ENCODE measurements at regions not wholly inside any gene's neighbourhood (a gene's known extent, or its start where the extent isn't known, plus 50 kb on each side); places are given as distances from the start of the nearest gene placed in this dataset.

GRCh38 chr6:40164345-40164755 is 230.1 kb upstream of the MOCS1 start:
- Mint-ChIP-seq H3K9me3 (peaks cover 63% of the 10 kb centered on the region), H3K4me1 (ENCODE audit: low read depth) (no peaks in the 10 kb centered on the region), H3K4me3 (no peak overlapping the region), H3K27me3 (ENCODE audit: insufficient read depth) (no peaks in the 10 kb centered on the region; the same call in 1 of the 2 replicates), H3K27ac (no peak overlapping the region), H3K36me3 (ENCODE audit: low read depth) (no peaks in the 10 kb centered on the region)
- no peak for TF ChIP-seq CTCF (IDR thresholded peaks at IDR 0.05)
- DNase-seq: no peak

- Mint-ChIP-seq H3K9me3 (peaks cover 59% of the 10 kb centered on the region), H3K4me3 (no peak overlapping the region), H3K27me3 (ENCODE audit: insufficient read depth) (no peaks in the 10 kb centered on the region; the same call in 1 of the 2 replicates), H3K36me3 (ENCODE audit: low read depth) (no peaks in the 10 kb centered on the region), H3K27ac (no peak overlapping the region), H3K4me1 (ENCODE audit: low read depth) (no peaks in the 10 kb centered on the region)
- TF ChIP-seq CTCF (IDR thresholded peaks at IDR 0.05): no peak
- no peak for DNase-seq
Observed at GRCh38 chr6:40163924-40164323, 229.7 kb upstream of the MOCS1 start.

- no peak overlapping the region for H3K27ac Mint-ChIP-seq
- no peak for DNase-seq
- no peaks in the 10 kb centered on the region for H3K4me1 Mint-ChIP-seq (ENCODE audit: low read depth)
- no peaks in the 10 kb centered on the region; the same call in 1 of the 2 replicates for H3K27me3 Mint-ChIP-seq (ENCODE audit: insufficient read depth)
- peaks cover 50% of the 10 kb centered on the region for H3K9me3 Mint-ChIP-seq
- no peaks in the 10 kb centered on the region for H3K36me3 Mint-ChIP-seq (ENCODE audit: low read depth)
- no peak overlapping the region for H3K4me3 Mint-ChIP-seq
- no peak for TF ChIP-seq CTCF (IDR thresholded peaks at IDR 0.05)
Observed at GRCh38 chr6:40162074-40162473, 227.8 kb upstream of the MOCS1 start.

- no peaks in the 10 kb centered on the region for H3K27me3 Mint-ChIP-seq (ENCODE audit: insufficient read depth)
- peaks cover 57% of the 10 kb centered on the region for H3K9me3 Mint-ChIP-seq
- no peak overlapping the region for H3K4me3 Mint-ChIP-seq
- H3K27ac Mint-ChIP-seq: no peak overlapping the region
- no peak for TF ChIP-seq CTCF (IDR thresholded peaks at IDR 0.05)
- H3K36me3 Mint-ChIP-seq (ENCODE audit: low read depth): no peaks in the 10 kb centered on the region
- no peak for DNase-seq
- no peaks in the 10 kb centered on the region for H3K4me1 Mint-ChIP-seq (ENCODE audit: low read depth)
Observed at GRCh38 chr6:40160826-40161225, 226.6 kb upstream of the MOCS1 start.

GRCh38 chr6:40159865-40160264 is 225.6 kb upstream of the MOCS1 start:
- no peaks in the 10 kb centered on the region for H3K27me3 Mint-ChIP-seq (ENCODE audit: insufficient read depth)
- H3K36me3 Mint-ChIP-seq (ENCODE audit: low read depth): no peaks in the 10 kb centered on the region
- no peak for DNase-seq
- no peak for TF ChIP-seq CTCF (IDR thresholded peaks at IDR 0.05)
- peaks cover 56% of the 10 kb centered on the region for H3K9me3 Mint-ChIP-seq
- H3K4me3 Mint-ChIP-seq: no peak overlapping the region
- no peak overlapping the region for H3K27ac Mint-ChIP-seq
- H3K4me1 Mint-ChIP-seq (ENCODE audit: low read depth): no peaks in the 10 kb centered on the region
